GM19452 (cell line): ENCODE measurements at regions not wholly inside any gene's neighbourhood (a gene's known extent, or its start where the extent isn't known, plus 50 kb on each side); places are given as distances from the start of the nearest gene placed in this dataset.

Experiments
- ATAC-seq: cut with Tn5 transposase; IDR thresholded peaks from one replicate; pipeline ENCODE4 v1.9.1; 2021; ENCODE audit not compliant: unreplicated experiment

DNA sequence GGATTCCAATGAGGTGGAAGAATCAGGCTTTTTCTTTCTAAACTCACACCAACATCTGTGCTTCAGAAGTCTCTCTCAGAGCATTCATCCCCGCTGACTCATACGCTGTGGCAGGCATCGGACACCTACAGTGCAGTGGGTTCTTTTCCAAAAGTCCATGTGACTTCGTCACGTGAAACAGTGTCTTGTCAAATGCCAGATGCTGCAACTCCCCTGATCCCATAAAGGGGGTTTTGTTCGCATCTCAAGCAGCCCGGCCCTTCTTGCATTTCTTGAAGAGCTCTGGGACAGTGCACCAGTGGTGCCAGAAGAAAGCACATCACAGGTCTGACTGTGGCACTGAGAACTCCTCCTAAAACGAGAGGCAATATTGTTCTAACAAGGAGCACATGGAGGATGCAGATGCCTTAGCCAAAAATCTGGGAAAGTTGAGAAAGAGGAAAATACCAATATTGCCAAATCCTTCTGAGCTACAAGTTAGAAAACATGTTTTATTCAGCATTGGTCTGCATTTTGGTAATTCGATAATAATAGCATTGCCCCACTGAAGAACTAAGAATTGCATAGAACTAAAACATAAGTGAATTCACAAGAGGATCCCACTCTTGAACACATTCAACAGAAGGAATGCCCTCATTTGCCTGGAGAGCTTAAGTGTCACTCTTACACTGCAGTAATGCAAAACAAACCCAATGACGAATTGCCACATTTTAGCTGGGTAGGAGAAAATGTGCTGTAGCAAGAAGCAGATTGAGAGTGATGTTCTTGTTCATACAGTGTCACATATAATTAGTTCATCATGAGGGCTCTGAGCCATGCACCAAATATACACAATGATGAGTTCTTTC, 204.4 kb downstream of the CXCL12 start:
- no peak for ATAC-seq

DNA sequence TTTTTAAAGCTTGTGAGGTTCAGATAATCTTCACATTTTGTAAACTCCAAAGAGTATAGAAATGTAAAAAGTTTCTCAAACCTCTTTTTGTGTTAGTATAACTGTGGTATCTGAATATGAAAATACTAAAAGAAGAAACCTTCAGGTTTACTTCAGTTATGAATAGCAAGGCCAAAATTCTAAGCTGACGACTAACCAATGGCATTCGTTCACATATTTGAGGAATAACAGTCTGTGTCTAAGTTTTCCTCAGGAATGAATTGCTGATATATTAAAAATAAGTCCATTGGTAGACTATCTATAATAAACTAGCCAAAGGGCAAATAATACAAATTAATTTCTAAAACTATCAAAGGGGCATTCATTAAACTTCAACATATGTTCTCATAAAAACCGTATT, 206.0 kb downstream of the CXCL12 start:
- ATAC-seq = no peak

DNA sequence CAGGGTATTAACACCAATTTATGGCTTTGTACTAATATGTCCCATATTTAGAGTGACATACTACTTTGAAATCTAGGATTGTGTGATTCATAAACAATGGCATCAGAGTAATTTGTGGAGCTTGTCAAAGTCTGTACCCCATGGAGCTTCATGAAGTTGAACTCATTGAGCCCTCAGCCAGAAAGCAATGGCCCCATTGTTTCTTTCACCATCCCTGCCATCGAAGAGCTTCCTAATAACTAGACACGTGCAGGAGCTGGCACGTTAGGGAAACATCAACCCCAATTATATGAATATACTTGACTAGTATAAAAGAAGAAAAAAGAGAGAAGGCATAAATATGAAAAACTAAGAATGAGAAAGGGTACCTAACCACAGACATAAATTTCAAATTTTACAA, 206.6 kb downstream of the CXCL12 start:
- ATAC-seq = no peak

DNA sequence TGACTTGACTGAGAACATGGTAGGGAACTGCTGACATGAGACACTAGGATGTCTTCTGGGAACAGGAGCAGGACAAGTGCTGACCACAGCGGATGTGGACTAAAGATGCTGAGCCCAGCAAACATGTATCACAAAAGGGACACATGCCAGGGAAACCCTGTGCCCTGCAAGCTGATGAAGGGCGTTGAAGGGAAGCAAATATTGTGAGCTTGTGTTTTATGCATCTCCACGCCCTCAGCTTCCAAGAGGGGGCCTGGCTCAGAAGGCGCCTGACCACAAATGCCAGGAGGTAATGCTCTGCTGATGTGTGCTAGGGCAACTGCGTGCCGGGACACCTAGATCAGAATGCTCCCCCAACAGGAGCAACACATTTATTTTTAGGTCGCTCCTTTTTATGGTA, 207.3 kb downstream of the CXCL12 start:
- no peak for ATAC-seq

DNA sequence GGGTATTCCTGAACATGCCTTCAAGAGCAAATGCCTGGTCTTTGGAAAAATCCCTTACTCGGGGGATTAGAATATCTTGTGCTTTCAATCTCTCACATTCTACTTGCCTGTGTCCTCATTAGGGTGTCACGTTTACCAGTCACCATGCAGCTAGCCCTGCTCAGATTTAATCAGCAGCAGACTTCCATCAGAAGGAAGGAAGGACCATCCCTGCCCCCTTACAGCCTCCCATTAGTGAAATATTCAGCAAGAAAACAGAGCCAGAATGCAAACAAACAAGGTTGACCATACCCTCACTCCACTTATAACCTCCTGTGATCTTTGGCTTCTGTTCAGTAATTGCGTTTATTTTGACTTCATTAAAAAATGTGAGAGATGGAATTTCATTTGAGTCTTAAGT, 208.6 kb downstream of the CXCL12 start:
- no peak for ATAC-seq

DNA sequence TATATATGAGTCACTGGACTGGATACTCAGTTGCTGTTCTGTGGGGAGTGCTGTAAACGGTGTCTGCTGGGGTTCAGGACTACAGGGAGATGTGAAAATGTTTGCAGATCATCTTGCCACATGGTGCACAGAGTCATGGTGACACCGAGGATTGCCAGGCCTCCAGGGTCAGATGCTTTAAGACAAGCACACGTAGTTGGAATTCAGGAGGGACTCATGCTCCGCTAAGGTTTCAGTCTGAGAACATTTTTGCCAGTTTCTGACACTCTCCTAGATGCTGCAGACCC, 211.3 kb downstream of the CXCL12 start:
- no peak for ATAC-seq

DNA sequence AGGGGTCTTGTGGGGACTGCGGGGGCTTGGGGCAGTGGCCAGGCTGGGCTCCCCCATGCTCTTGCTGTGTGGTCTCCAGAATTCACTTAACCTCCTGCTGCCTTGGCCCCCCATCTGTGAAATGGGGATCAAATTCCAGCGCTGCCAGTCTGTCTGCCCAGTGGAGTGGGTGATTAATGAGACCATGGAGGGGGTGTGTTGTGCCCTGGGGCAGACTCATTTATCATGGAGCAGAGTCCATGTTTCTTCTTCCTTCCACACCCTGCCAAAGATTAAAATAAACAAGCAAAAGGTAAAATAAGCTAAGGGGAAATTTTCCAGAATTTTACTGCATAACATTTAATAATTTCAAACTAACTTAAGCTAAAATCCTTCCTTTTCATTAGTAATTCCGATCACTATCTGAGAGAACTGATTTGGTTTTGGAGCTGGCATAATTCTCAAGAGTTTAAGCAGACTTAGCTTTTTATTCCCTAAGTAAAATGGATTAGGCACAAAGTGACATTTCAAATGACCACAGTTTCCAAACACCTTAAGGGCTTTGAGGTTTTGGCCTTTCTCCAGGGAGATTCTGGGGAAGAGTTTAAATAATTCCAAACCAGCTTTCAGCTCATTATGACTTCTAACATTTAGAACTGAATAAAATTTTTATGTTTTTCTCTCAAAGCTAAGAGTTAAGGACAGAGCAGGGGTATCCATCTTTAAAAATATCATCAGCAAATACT, 211.9 kb downstream of the CXCL12 start:
- no peak for ATAC-seq

DNA sequence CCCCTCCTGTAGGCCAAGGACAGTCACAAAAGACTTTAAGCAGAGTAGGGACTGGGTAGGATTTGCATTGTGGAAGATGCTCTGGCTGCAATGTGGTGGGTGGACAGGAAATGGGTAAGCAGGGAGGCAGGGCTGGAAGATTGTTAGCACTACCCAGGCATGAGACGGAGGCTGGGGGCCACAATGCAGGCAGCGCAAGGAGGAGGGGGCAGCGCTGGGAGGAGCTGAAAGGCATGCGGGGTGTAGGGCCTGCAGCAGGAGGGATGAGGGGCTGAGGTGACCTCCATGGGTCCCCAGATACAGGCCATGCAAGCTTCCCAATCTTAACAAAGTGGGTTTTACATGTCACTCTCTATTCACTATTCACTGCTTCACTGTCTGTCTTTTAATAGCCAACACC, 213.1 kb downstream of the CXCL12 start:
- no peak for ATAC-seq

DNA sequence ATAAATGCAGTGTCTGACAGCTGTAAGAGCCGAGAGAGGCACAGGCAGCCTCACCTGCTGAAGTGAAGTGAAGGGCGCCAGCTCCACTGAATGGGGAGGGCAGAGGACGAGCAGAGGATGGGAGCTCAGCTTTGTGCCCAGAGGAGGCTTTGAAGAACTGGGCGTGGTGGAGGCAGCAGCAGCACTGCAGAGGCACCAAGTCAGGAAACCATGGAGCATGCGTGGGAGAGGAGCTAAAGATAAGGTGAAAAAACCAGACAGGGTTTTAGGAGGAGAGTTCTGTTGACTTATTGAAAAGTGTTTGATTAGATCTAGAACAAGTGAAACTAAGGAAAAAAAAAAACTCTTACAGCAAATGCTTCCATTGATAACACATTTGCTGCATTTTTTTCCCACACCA, 216.4 kb downstream of the CXCL12 start:
- ATAC-seq = no peak

DNA sequence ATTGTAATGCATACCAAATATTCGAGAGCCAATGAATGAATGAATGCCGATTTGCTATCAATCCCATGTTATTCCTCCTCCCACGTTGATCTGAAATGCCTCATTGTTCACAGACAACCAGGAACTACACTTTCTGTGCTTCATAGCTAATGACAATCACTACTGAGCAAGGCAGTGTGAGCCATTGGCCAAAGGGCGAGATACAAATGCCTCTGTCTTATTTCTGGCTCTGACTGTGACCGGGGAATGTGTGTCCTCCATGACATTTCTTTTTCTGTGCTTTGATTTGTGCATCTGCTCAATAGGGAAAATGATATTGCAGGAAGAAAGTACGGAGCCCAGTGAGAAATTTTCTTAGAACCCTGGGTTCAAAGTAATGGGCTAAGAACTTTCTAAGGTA, 217.1 kb downstream of the CXCL12 start:
- ATAC-seq = no peak

DNA sequence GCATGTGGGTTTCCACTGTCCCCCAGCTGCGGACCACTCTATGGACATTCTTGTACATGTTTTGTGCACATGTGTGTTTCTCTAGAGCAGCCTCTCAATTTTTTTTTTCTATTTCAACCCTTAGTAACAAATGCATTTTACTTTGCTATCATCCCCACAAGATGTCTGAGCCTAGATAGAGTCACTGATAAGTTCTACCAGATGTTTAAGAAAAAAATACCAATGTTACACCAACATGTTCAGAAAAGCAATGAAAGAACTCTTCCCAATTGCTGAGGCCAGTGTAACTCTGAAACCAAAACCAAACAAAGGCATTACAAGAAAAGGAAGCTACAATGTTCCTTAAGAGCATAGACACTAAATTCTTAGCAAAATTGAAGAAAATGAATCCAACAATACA, 218.5 kb downstream of the CXCL12 start:
- ATAC-seq = no peak

DNA sequence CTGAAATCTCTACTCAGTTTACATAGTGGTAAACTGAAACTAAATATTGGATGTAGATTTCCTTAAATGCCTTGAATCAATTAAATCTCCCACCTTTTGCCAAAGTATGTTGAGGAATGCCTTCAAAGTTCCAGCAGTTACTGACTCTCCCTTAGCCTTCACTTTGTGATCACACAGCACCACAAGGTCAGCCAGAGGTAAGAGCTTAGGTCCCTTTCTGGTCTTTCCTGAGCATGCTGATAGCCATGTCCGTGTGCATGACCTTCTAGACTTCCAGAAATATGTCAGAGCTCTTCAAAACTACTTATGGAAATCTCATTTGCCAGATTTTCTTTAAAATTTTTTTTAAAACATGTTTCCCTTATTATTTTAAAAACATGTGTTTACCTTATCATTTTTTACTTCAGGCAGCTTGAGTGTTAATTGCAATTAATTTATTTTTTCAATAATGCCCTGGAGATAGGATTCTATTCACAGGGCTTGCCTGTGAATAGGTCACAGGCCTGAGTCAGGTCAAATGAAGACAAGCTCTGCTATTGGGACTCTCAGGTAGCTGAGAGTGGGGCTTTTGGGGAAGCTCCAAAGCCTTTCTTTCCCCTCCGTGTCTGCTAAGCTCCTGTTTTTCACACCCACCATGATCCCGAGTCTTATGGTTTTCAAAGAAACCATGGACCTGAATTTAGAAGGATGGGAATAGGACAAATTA, 220.5 kb downstream of the CXCL12 start:
- no peak for ATAC-seq

DNA sequence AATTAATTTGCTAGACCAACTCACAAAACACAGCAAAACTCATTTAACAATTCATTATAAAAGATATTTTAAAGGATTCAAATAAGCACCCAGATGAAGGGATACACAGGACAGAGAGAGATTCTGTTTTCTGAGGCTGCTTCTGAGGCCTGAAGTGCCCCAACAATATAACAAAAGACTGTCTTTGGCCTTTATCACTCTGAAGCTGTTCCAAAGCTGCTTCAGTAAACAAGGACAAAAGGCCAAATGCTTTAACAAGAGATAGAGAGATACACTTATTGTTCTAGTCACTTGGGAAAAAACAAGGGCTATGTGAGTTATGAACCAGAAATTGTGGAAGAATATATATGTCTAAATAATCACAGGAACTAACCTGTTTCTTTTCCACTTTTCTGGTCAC, 223.7 kb downstream of the CXCL12 start:
- ATAC-seq = no peak

DNA sequence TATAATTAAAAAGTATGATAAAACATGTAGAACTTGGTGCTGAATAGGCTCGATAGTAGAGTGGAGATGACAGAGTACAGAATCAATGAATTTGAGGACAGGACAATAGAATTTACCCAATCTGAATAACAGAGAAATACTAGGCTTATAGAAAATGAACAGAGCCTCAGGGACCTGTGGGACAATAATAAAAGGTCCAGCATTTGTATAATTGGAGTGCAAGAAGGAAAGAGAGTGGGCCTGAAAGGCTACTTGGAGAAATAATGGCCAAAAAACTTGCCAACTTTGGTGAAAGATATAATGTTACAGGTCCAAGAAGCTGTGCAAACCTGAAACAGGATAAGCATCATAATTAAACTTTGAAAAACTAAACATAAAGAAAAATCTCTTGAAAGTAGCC, 227.3 kb downstream of the CXCL12 start:
- no peak for ATAC-seq

DNA sequence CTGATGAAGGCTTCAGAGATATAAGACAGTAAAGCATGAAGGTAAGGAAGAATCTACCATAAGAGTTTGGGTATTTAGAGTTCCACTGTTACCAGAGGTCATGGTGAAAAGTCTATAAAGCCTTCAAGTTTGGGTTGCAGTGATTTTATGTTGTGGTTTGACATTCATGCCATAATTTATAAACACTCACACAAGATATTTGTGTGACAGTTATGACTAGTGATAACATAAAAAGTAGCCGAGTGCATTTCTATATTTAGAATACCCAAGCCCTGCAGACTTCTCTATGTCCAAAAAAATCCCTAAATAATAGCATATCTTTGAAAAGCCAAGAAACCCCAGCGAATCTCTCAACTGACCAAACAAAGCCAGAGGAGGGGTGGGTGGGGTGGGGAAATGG, 229.9 kb downstream of the CXCL12 start:
- no peak for ATAC-seq

DNA sequence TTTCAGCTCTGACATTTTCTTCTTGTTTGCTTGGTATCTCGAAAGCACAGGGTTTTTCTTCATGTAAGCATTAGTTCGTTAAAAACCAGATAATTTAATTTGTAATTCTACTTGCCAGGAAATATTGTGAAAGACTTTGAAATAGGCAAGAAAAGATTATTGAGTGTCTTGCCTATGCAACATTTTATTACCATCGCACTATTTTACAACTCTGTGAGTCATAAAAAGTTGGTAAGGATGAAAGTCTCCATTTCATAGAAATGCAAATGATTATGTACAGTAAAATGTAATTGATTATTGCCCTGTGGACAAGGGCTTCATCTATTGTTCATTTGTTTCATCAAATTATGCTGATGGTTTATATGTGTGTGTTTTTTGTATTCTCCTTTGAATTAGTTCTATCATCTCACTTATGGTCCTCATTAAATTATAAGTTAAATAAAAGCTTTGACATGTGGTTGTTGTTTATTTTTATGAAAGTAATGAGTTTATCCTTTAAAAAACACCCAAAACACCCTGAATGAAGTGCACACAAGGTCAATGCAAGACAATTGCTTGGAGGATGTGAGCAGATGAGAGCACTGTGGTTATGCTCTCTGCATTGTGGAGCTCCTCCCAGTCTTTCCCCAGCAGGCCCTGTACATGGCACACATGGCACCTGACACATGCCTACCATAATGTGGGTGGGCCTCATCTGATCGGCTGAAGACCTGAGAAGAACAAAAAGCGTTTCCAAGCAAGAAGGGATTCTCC, 230.8 kb downstream of the CXCL12 start:
- ATAC-seq = no peak

DNA sequence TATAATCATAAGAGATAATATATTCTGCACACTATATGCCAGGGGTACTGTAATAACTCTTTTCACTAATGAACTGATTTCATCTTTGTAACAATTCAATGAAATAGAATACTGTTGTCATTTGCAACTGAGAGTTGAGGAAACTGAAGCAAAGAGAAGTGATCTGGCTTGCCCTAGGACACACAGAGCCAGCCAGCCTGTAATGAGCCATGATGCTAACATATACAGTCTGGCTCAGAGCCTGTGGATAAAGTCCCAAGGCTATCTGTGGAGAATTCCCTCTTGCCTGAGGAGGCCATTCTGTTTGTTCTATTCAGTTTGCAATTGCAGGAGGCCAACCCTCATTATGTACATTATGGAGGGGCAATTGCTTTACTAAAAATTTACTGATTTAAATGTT, 241.3 kb downstream of the CXCL12 start:
- ATAC-seq = no peak

DNA sequence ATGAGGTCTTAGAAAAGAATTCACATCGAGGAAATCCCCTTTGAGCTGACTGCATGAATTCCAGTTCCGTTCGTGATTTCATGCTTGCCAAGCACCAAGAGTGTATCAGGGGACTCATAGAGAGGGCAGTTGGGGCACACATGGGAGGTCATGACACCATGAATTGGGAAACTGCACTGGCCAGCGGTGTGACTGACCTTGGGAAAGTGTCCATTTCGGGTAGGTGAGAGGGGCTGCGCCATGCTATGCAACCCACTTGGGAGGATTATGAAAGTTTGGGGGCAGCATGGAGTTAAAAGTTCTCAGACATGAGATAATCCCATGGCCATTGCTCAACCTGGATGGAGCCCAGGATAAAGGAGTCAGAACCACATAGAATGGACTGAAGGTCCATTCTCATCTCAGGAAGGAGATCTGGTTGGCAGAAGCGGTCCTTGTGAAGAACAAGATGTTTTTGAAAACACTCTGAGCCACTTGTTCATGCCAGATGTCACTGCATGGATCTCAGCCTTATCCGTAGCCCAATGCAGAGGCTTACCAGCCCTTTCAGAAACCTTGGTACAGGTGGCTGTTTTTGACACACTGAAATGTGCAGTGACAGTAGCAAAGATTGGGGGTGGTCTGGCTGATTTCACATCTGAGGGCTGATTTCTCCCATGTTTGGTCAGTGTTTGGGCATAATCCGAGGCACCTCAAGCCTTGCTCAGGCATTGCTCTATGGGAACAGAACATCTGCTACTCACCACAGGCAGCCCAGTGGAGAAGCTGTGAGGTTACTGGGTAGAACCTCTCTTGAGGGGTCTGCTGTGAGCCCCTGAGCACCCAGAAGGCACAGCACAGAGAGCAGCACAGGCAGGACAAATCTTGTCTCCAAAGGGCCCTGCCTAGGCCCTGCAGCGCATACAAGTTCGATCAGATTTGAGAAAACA, 252.3 kb downstream of the CXCL12 start:
- no peak for ATAC-seq

DNA sequence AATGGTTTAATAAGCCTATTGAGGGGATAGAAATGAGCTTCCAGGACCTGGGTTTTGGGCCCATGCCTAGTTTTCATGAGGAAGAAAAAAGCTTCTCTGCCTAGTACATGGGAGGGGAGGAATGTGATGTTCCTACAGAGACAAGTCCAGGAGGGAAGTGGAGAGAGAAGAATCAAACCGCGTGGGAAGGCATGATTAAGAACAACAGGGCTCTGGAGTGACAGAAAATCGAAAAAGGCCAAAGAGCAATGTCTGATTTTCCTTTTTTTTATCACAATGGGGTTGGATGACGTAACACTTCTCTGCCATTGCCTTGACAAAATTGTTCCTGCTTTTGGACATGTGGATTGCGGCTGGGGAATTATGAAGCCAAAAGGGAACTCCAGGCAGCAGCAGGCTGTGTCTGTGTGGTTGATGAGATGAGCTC, 258.6 kb downstream of the CXCL12 start:
- ATAC-seq = no peak

DNA sequence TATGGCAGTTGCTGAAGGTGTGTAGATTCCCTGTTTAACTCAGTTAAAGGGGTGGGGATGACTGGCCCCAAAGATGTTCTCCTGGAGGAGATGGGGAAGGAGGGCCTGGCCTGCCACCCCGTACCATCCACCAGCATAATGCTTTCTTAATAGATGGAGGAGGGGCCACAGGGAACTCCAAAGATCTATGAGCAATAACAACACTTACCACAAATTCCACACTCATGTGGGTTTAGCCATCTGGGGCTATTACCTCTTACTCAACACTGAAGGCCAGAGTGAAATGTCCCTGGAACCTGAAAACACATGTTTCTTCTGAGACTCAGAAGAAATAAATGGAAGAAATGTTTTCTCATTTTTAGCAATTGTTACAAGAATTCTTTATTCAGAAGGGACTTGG, 259.0 kb downstream of the CXCL12 start:
- no peak for ATAC-seq
